ENCODE measurements at regions not wholly inside any gene's neighbourhood (a gene's known extent, or its start where the extent isn't known, plus 50 kb on each side); places are given as distances from the start of the nearest gene placed in this dataset.
"Not testable (repeated sequence)": the region's sequence is repeated elsewhere in the genome, so short reads cannot be mapped to it uniquely, and the experiment has no call there.

DNA sequence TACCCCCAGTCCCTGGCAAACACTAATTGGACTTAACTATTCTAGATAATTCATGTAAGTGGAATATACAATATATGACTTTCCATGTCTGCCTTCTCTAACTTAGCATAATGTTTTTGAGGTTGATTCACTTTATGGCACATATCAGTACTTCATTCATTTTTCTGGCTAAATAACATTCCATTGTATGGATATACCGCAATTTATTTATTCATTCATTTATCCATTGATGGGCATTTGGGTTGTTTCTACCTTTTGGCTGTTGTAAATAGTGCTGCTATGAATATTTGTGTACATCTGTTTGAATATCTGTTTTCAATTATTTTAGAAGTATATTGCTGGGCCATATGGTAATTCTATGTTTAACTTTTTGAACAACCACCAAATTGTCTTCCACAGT, 616.3 kb downstream of the UTRN start:
- no peak for DNase-seq

DNA sequence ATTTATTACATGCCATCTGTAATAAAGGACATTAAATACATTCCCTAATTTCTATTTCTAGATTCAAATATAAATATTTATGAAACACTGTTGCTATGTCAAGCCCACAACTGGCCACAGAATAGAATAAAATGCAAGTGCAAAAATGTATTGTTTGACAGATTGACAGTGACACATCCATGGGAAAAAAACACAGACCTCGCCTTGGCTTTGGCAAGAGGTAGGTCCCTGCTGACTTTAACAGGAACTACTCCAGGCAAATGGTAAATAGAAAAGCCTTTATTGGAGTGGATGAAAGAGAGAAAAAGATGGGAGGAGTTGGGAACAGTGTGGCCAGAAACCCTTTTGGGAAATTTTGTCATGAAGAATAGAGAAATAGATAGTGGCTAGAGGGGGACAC, 622.9 kb downstream of the UTRN start:
- no peak for DNase-seq

DNA sequence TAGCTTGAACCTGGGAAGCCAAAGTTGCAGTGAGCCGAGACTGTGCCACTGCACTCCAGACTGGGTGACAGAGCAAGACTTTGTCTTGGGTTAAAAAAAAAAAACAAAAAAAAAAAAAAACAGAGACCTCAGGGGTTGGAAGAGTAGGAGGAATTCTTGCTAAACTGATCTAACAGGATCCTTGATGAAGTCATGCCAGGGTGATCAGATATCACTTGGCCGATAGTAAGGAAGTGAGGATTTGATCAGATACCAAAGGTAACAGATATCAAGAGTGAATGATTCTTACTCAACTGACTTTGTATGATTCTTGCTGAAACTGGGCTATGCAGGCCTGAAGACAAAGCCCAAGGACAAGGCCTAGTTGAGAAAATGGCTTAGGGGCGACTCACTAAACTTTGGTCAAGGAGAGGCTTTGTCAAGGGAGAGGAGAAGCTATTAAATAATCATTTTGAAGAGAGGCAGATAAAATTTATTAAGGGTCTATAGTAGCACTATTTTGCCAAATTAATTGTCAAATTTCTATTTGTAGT, 624.7 kb downstream of the UTRN start:
- no peak for DNase-seq

DNA sequence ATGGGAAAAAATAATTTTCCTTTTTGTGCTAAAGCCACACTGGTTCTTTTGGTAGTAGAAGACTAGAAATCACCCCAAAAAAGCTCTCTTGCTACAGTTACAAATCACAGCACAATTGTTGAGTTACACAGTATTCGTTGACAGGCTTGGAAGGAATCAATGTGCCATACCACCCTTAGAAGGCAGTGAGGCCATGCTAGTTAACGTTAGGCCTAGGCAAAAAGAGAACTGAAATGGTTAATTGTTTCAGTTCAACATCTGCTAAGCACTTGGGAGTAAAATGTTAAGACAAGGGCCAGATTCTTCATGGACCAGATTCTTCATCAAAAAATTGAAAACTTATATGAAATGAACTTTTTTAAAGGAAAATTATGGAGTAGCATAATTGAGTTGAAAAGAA, 626.2 kb downstream of the UTRN start:
- no peak for DNase-seq

DNA sequence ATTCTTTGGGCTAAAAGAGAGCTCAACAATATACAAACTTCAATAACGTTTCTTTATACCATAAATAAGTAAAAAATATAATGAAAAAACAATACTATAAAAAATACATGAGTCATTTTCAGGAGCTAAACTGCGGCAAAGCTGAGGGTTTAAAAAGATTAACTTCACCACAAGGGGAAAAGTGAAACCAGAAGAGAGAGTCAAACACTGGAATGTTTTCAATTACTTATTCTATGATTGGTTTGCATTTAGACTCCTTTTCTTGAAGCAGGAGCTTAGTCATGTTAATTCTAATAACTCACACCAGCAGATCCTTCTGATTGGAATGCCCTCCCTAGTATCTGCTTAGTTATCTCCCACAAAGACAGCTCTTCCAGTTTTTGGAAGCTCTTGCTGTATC, 627.3 kb downstream of the UTRN start:
- no peak for DNase-seq

DNA sequence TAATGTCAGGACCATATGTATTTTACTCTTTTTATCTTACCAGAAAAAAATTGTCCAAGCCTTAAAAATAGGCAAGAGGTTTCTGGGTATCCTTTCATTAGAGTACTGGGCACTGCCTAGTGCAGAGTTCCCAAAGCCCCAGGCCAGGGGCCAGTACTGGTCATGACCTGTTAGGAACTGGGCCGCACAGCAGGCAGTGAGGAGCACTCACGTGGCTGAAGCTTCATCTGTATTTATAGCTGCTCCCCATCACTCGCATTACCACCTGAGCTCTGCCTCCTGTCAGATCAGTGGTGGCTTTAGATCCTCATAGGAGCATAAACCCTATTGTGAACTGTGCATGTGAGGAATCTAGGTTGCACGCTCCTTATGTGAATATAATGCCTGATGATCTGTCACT, 632.9 kb downstream of the UTRN start:
- DNase-seq, result no peak

DNA sequence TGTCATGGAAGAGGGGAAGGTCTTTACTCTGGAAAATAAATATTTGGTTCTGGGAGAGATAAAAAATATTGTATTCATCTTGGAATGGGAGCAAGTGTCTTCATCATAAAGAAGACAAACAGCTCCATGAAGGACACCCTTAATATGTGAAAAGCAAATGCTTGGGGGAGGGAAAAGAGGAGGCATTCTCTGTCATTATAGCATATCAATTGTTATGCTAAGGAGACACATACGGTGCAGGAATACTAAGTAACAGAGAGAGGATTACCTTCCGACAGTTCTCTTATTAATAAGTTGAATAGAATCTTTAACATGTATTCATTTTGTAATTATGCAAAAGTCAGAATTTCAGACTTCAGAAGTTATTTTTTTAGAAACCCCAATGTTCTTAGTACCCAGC, 634.4 kb downstream of the UTRN start:
- DNase-seq, result no peak

DNA sequence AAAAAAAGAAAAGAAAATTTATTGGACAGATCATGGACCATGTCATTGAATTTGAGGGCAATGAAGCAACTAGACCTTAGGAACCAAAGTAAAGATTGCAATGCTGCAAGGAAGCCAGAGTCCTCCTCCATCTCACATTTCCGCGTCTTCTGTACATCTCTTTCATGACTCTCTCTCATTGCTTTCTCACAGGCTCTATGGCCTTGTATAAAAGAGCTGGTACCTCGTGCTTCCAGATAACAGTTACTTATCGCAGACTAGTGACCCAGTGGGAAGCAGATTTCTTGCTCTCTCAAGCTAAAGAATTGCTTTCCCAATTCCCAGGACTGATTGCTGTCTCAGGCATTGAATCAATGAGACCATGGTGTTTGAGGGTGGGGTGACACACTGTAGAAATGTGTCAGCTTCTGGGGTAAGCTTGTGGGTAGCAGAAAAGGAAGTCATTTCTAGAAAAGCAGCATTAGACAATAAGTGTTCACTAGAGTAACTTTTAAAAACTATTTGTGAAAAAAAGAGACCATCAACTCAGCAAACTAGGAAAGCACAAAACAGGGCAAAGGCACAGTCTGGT, 635.3 kb downstream of the UTRN start:
- no peak for DNase-seq

DNA sequence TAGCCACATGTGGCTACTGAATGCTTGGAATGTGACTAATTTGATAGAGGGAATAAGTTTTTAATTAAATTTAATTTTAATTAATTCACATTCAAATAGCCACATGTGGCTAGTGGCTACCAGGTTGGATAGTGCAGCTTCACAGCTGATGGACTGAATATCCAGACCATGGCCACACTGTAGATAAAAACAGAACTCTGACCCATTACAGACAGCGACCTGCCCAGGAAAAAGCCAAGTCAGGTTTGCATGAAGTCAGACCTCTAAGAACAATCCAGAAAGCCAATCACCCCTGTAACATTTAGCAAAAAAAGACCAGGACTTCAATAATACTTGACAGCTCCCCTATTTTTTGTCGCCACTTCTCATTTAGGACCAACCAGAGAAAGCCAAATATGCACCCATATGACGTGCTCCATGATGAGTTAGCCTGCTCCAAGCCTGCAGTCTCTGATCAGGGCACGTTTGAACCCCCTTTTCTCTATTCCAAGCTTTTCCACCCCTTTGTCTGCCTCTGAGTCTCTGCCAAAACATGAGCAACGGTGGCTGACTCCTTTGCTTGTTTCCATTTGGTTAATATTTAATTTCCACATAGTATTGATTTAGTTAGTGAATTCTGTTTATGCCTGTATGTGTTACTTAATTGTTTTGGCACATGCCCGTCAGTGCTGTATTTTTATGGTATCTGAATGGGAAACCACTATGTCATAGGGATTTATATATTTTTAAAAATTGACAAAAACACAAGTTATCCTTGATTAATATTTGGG, 636.3 kb downstream of the UTRN start:
- no peak for DNase-seq

DNA sequence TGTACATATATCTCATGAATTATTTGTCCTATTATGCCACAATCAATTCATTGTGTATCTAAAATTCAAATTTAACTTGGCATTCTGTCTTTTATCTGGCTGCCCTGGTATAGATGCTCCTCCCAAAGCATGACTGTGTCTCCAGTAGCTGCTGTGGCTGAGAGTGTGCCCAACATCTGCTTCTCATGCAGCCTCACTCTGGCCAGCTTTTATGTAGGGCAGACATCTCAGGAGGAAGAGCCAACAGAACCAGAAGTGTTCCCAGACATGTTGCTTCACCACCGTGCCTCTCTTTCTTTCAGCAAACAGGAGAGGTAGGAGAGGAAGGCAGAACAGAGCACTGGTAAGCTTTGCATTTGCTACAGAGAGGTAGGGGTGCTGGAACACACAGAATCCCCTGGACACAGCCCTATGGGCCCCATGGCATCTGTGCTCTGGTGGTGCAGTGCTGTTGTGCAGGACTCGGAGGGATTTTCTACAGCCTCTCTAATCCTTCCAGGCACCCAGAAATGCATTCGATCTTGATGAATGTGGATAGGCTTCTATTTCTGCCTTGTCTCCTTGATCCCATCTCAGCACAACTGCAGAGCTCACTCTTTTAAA, 637.1 kb downstream of the UTRN start:
- DNase-seq, result no peak

DNA sequence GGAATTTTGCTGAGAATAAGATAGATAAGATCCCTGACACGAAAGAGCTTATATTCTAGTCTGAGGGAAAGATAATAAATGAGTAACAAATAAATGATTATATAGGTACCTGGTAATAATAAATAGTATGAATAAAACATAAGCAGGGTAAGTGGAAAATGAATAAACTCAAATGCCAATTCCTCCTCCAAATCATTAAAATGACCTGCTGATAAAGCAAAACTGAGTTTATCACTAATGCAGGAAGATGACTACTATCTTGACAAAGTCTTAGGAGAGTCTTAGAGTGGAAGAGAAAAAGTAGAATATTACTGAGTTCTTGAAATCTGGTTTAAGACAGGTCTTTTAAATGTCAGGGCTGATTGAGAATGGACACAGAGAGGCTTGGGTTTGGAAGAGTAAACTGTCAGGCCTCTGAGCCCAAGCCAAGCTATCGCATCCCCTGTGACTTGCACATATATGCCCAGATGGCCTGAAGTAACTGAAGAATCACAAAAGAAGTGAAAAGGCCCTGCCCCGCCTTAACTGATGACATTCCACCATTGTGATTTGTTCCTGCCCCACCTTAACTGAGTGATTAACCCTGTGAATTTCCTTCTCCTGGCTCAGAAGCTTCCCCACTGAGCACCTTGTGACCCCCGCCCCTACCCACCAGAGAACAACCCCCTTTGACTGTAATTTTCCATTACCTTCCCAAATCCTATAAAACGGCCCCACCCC, 637.8 kb downstream of the UTRN start:
- not testable (repeated sequence) for DNase-seq

DNA sequence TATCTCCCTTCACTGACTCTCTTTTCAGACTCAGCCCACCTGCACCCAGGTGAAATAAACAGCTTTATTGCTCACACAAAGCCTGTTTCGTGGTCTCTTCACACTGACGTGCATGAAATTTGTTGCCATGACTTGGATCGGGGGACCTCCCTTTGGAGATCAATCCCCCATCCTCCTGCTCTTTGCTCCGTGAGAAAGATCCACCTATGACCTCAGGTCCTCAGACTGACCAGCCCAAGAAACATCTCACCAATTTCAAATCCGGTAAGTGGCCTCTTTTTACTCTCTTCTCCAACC, 638.3 kb downstream of the UTRN start:
- not testable (repeated sequence) for DNase-seq

DNA sequence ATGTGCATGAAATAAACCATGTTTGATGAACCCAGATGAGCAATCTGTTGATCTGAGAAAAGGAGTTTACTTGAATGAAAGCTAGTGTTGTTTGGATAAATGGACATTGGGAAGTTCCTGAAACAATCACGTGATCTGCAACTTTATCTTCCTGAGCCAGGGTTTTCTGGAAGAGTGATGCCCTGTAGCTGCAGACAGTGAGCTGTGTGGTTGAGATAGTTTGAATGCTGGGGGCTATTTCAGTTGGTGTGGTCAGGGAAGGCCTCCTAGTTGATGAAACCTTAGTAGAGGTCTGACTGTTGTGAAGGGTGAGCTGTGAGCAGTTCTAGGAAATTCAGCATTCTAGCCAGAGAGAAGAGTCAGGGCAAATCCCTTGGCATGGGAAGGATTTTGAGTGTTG, 643.7 kb downstream of the UTRN start:
- no peak for DNase-seq

DNA sequence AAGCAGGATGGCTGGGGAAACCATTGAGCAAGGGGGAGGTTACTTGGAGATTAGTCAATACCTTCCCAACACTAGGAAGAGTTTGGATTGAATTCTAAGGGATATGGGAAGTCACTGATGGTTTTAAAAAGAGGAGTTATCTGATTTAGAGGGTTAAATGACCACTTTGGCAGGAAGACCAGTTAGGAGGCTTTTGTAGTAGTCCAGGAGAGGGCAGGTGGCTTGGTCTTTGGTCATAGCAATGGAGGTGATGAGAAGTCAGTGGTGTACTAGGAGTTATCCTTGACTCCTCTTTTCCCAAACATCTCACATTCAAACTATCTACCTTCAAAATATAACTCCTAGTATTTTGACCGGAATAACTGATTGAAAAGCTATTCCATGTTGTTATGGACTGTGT, 644.1 kb downstream of the UTRN start:
- DNase-seq, result no peak

DNA sequence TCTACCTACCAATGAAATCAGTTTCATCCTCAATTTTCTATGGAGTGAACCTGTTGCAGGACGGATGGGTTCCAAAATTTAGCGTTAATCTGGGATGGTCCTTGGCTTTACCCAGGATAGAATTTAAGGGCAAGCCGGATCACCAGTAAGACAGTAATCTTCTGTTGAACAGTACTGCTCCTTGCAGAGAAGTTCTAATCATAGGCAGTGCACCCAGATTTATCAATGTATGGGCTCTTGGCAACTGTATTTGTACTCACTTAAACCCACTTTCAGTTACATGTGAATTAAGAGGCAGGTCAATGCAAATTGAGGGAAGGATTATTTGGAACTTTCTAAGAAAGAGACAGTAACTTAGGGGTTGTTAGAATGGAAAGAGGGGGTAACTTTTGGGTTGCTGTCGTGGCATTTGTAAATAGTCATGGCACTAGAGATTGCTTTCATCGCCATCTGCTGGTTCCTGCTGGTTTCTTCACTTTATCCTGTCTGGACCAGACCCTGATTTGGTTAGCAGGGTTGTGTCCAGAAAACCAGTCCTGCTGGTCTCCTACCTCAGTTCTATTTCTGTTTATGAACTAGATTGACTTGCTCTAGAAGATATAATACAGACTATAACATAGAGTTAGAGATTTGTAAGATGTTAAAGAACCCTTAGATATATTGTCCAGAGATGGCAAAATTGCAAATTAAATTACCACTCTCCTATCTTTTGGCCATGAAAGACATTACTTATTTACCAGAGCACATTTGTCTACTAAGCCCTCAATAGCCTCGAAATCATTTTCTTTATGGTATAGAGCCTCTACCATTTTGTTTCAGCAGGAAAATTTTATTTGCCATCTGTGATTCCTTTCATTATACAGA, 646.3 kb downstream of the UTRN start:
- DNase-seq, result no peak

DNA sequence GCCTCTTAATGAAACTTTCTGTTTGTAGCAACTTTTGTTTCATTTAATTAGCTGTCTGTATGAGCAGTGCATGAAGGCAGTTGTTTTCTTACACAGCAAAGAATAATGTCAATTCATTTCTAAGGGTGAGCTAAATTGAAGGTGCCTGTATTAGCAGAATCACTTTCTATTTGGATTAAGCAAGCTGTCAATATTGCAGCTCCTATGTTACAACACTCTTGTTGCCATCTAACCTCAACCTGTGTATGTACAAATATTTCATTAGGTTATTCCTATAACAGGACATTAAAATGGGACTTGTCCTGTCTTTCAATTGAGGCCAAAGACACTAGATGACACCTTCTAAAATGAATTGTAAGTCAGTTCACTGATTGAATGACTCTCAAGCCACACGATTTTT, 647.5 kb downstream of the UTRN start:
- no peak for DNase-seq

DNA sequence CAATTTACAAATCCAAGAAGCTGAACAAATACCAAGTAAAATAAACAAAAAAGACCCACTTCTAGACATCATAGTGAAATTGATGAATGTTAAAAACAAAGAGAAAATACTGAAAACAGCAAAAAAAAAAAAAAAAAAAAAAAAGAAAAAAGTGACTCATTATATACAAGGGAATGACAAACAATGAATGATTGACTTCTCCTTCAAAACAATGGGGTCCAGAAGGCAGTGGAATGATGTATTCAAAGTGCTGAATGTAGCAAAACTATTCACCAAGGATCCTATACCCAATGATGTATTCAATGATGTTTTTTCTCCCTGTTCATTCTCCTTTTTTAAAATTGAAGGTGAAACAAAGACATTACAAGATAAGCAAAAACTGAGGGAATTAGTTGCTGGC, 650.0 kb downstream of the UTRN start:
- no peak for DNase-seq

DNA sequence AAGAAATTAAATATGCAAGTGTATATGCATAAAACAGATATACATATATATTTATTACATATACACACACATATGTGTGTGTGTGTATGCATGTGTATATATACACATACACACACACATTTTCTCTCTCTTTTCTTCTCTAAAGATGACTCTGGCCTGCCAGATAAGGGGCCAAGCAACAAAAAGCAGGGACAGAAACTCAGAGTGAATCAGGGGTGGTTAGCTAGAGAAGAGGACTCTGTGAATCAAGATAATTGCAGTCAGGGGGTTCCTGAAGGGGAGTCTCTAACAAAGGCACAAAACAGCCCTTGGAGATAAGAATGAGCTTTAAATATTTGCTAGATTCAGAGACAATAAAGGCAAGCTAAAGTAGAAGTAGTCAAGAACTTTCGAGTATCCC, 650.5 kb downstream of the UTRN start:
- DNase-seq, result no peak

DNA sequence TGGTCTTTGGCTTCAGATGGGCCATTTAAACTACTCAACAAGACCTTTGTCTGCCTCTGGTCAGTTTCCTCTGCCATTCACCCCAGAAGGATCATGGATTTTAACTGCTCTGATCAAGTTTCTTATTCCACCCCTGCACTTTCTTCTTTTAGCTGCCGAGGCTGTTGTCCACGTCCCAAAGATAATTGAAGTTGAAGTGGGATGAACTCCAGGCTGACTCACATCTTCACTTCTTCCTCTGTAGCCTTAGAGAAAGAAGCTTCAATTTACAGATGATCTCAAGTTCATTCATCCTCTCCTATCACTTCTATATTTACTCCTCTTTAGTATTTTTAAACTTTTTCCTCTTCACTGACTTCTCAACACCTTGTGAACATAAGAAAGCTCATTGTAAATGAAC, 651.6 kb downstream of the UTRN start:
- DNase-seq, result no peak

DNA sequence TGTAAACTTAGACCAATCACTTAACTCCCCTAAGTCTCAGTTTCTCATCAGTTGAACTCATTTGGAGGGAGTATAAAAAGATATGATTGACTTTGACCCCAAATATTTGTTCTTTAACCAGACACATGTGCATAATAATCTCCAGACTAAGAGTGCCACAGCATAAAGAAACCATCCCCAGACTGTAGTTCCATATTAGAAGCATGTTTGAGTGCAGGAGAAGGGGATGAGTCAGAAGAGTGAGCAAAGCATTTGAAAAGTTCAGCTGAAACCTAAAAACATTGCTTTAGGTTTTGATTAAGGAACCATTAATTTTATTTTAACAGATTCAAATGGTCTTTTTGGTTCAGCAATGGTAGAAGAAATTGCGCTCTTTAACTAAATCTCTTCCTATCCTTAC, 654.8 kb downstream of the UTRN start:
- DNase-seq, result no peak

DNA sequence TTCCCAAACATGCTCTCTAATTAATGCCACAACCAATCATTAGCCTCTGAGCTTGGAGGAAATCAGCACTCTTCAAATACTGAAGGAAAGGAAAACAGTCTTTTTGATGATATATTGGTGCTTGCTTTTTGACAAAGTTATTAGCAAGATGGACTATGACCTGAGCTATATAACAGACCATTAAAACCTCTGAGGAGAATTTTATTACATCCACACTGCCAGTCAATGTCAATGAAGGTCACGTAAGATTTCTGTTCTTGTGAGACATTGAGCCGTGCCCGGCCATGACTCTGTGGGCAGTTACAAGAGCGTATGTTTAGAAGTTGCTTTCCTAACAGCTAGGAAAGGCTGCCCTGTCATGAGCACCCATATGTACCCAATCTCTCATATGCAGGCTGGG, 659.0 kb downstream of the UTRN start:
- no peak for DNase-seq

DNA sequence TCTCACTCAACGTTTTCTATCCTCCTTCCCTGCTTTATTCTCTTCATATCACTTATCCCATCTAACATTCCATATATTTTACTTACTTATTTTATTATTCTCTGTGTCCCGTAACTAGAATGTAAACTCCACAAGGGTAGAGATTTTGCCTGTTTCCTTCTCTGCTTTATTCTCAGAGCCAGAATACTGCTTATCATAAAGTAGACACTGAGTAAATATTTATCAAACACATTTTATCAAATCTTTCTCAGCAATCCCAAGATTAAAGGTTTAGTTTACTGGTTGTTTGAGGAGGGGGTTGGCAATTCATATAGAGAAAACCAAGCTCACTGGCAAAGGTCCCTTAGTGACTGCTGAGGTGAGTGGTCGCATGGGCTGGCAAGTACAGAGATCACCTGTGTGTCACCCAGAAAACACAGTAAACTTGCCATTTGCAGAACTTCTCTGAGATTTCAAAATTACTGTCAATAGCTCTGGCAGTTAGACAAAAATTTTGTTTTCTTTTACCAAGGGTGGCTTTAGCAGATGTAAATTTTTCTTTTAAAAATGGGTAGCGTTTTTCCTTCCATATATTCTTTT, 662.4 kb downstream of the UTRN start:
- DNase-seq, result no peak
